SJSA1 (cell line): ENCODE measurements at regions not wholly inside any gene's neighbourhood (a gene's known extent, or its start where the extent isn't known, plus 50 kb on each side); places are given as distances from the start of the nearest gene placed in this dataset.

Source experiments
- DNase-seq, 2 experiments: peaks; one replicate each; pipeline ENCODE4 v3.0.0-alpha.2; 2015 to 2020; ENCODE audit warnings: low spot score in 2 of 2, low read depth in 1 of 2
- H3K27ac ChIP-seq: fragments of 250-450 bp; sonication (Bioruptor Pico); 2 replicates; pipeline ENCODE4 v1.5.1; 2020; ENCODE audit warnings: mild to moderate bottlenecking, moderate library complexity
- H3K27me3 ChIP-seq: fragments of 250-450 bp; sonication (Bioruptor Pico); replicated peaks from 2 replicates; pipeline ENCODE4 v1.5.1; 2020; ENCODE audit warnings: mild to moderate bottlenecking, moderate library complexity
- H3K36me3 ChIP-seq: fragments of 250-450 bp; sonication (Bioruptor Pico); 2 replicates; pipeline ENCODE4 v1.5.1; 2020; ENCODE audit warnings: mild to moderate bottlenecking
- H3K4me1 ChIP-seq: fragments of 250-450 bp; sonication (Bioruptor Pico); replicated peaks from 2 replicates; pipeline ENCODE4 v1.6.1; 2021; ENCODE audit warnings: mild to moderate bottlenecking
- H3K4me3 ChIP-seq: fragments of 250-450 bp; sonication (Bioruptor Pico); 2 replicates; pipeline ENCODE4 v1.5.1; 2020; ENCODE audit warnings: mild to moderate bottlenecking
- H3K9me3 ChIP-seq: fragments of 250-450 bp; sonication (Bioruptor Pico); replicated peaks from 2 replicates; pipeline ENCODE4 v1.5.1; 2020; ENCODE audit warnings: mild to moderate bottlenecking

DNA sequence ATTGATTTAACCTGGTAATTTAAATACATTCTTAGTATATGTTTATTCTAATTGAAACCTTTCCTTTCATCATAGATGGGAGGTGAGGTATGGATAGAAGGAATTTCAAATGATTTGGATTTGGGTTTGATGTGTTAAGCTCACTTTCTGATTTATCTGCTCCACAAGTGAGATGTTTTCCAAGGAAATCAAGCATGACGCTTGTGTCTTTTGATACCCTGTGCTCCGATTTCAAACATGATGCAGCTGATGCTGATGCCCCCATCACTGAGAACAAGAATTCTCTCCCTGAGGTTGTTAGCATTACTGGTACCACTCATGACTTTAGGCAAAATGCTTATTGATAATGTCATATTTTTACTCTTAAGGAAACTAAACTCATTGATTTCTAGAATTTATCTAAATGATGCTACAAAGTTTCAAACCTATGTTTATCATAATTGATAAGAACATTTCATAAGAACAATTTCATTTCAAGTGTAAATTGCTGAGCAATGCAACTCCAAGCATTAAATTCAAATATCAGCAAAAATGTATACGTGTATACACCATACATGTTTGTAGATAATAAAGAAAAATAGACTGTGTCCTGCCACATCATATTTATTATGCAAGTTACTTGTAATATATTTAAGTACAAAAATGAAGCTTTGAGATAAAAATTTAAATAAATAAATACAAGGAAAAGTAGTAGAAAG lies 75.5 kb upstream of the LRIG3 start:
- Histone ChIP-seq H3K27ac (no peak overlapping the region), H3K4me3 (no peak overlapping the region), H3K4me1 (no peaks in the 10 kb centered on the region)

DNA sequence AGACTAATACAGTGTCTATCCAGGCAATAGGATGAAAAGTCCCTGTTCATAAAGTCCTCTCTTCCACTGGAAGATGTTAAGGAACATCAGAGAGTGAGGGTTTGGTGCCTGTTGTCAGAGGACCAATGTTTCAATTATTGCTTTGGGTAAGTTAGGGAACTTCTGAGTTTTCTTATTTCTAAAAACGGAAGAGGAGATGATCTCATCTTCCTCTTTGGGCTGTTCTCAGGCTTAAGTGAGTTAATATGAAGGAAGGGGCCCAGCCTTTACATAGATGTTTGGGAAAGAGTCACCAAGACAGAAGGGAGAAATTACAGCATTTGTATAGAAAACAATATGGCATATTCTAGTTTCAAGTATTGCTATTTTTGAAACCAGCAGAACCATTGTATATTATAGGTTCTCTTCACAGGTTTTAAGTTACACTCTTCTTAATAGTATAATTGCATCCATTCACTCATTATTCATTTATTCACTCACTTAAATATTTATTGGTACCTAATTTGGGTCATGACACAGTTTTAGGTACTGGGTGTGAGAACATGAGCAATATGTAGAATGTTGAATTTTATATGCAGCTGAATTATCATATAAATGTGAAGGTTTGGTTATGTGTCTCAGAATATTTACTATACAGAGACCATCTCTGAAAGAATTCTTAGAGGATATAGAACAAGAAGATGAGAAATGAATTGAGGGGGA lies 68.5 kb upstream of the LRIG3 start:
- Histone ChIP-seq H3K4me1 (no peaks in the 10 kb centered on the region), H3K9me3 (no peaks in the 10 kb centered on the region), H3K27ac (no peak overlapping the region), H3K4me3 (no peak overlapping the region), H3K27me3 (no peaks in the 10 kb centered on the region), H3K36me3 (no peaks in the 10 kb centered on the region)
- DNase-seq = no peak

More for the DNA sequence above, 75.5 kb upstream of the LRIG3 start:
- Histone ChIP-seq H3K27me3 (no peaks in the 10 kb centered on the region), H3K36me3 (no peaks in the 10 kb centered on the region), H3K9me3 (no peaks in the 10 kb centered on the region)
- DNase-seq = no peak

DNA sequence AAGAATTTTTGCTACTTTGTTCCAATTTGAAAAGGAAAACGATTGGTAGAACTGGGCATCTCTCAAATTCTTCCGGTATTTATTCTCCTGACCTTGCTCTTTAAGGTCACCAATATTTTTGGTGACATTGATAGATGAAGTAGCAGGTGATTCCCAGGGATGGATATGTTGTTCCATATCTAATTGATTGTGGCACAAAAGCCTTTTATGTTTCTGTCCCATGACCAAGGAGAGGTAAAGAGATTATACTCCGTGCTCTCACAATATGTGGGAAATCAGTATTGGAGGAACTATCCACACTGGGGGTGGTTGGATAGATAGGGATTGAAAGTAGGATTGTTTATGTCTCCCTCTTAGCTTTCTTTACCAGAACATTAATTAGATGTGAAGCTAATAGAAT lies 61.7 kb upstream of the LRIG3 start:
- Histone ChIP-seq H3K27ac (no peak overlapping the region), H3K4me1 (no peaks in the 10 kb centered on the region), H3K36me3 (no peaks in the 10 kb centered on the region), H3K27me3 (no peaks in the 10 kb centered on the region), H3K4me3 (no peak overlapping the region), H3K9me3 (no peaks in the 10 kb centered on the region)
- no peak for DNase-seq

DNA sequence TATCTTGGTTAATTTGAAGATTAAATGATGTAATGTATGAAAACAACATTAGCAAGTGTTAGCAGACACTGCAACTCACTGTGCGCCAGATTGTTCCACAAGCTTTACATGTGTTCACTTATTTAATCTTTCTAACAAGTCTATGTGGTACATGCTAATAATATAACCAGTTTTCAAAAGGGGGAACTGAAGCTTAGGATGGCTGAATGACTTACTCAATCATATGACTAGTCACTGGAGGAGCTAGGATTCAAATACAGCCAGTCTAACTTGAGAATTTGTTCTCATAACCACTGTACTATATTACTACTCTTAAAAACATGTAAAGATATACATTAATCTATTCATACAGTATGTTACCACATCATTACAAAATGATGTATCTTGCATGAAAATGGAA lies 60.5 kb upstream of the LRIG3 start:
- H3K27me3 ChIP-seq = no peaks in the 10 kb centered on the region
- DNase-seq = no peak
- H3K4me1 ChIP-seq = no peaks in the 10 kb centered on the region

DNA sequence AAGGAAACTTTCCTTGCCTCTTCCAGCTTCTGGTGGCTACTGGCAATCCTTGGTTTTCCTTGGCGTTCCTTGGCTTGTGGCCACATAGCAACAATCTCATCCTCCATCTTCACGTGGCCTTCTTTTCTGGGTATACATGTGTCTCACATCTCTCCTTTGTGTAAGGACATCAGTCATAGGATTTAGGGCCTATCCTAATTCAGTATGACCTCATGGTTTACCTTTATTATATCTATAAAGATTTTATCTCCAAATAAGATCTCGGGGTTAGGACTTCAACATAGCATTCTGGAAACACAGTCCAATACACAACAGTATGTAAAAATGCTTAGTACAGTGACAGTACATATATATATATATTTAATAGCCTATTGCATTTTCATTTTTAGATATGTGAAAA lies 58.4 kb upstream of the LRIG3 start:
- no peak for DNase-seq
- Histone ChIP-seq H3K4me1 (no peaks in the 10 kb centered on the region), H3K27ac (no peak overlapping the region), H3K27me3 (no peaks in the 10 kb centered on the region), H3K9me3 (no peaks in the 10 kb centered on the region), H3K4me3 (no peak overlapping the region), H3K36me3 (no peaks in the 10 kb centered on the region)

More for the DNA sequence above, 60.5 kb upstream of the LRIG3 start:
- Histone ChIP-seq H3K36me3 (no peaks in the 10 kb centered on the region), H3K4me3 (no peak overlapping the region), H3K9me3 (no peaks in the 10 kb centered on the region), H3K27ac (no peak overlapping the region)

DNA sequence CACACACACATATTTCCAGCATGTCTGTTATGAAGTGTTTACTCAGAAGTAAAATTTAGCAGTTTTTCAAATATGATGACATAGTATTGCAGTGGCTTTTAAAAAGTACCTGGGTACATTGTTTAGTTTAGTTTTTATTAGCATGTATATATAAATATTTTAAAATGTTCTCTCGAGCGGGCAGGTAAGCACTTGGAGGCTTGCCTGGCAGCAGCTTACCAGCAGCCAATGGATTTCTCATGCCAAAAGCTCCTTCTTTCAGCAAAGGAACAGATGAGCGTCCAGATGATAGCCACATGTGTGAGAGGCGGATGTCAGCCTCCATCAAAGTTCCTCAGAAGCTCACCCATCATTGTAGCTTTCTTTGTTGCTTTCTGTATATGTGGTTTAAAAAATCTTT lies 57.2 kb upstream of the LRIG3 start:
- no peak overlapping the region for H3K4me3 ChIP-seq
- H3K27ac ChIP-seq = no peak overlapping the region
- no peaks in the 10 kb centered on the region for H3K4me1 ChIP-seq
- H3K9me3 ChIP-seq = no peaks in the 10 kb centered on the region
- DNase-seq = no peak
- H3K36me3 ChIP-seq = no peaks in the 10 kb centered on the region
- H3K27me3 ChIP-seq = no peaks in the 10 kb centered on the region

DNA sequence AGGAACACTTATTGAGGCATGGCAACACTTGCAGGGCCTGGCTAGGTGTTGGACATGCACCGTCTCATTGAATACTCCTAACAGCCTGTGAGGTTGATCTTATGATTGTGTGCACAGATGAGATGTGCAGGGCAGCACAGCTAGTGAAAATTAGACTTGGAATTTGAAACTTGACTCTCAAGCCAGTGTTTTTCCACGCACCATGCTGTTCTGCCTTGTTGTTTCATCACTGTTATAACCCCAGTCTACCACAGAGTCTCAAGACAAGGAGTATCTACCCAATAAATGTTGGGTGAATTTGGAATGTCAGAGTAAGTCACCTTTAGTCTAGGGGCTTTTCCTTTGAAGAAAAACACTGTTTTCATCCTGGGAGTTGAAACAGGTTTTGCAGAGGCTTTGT lies 55.8 kb upstream of the LRIG3 start:
- Histone ChIP-seq H3K36me3 (no peaks in the 10 kb centered on the region), H3K27ac (no peak overlapping the region), H3K4me3 (no peak overlapping the region), H3K4me1 (no peaks in the 10 kb centered on the region), H3K9me3 (no peaks in the 10 kb centered on the region), H3K27me3 (no peaks in the 10 kb centered on the region)
- DNase-seq = no peak
